Heart left ventricle (tissue), 16 donors: ENCODE measurements at regions not wholly inside any gene's neighbourhood (a gene's known extent, or its start where the extent isn't known, plus 50 kb on each side); places are given as distances from the start of the nearest gene placed in this dataset.

Source experiments
- ATAC-seq, 4 donors: fragments of 200-7000 bp; cut with Tn5 transposase; one replicate each; pipeline ENCODE4 v1.9.1; 2020 to 2022; ENCODE audit warnings: moderate library complexity in 4 of 4, mild to moderate bottlenecking in 3 of 4, moderate number of reproducible peaks in 1 of 4
- DNase-seq, 5 donors: peaks; one replicate each; pipeline ENCODE4 v3.0.0-alpha.2; 2020
- H3K27ac ChIP-seq, 12 donors: fragments of 200-600 bp; sonication (generic) in 4 of 12; one replicate each; pipeline versions ENCODE4 v1.5.0 to v1.8.0; 2016 to 2022; ENCODE audit warnings: mild to moderate bottlenecking in 2 of 12
- H3K27me3 ChIP-seq, 9 donors: fragments of 200-600 bp; sonication (generic) in 2 of 9; one replicate each; pipeline versions ENCODE4 v1.5.1 to v1.8.0; 2016 to 2022; ENCODE audit warnings: mild to moderate bottlenecking in 3 of 9
- H3K36me3 ChIP-seq, 9 donors: fragments of 200-600 bp; sonication (generic) in 2 of 9; one replicate each; pipeline versions ENCODE4 v1.5.0 to v1.8.0; 2018 to 2022; ENCODE audit warnings: mild to moderate bottlenecking in 2 of 9
- H3K4me1 ChIP-seq, 12 donors: fragments of 200-600 bp; sonication (generic) in 4 of 12; one replicate each; pipeline versions ENCODE4 v1.5.0 to v1.8.0; 2016 to 2022; ENCODE audit warnings: mild to moderate bottlenecking in 3 of 12
- H3K4me3 ChIP-seq, 12 donors: fragments of 200-600 bp; sonication (generic) in 4 of 12; one replicate each; pipeline versions ENCODE4 v1.5.0 to v1.8.0; 2017 to 2022; ENCODE audit warnings: mild to moderate bottlenecking in 9 of 12, moderate library complexity in 4 of 12
- H3K9me3 ChIP-seq, 12 donors: fragments of 200-600 bp; sonication (generic) in 4 of 12; one replicate each; pipeline versions ENCODE4 v1.5.0 to v1.8.0; 2016 to 2022; ENCODE audit warnings: mild to moderate bottlenecking in 1 of 12
- CTCF ChIP-seq, 12 donors: fragments of 200-600 bp; sonication (generic) in 4 of 12; IDR thresholded peaks; one replicate each; pipeline versions ENCODE4 v1.5.0 to v1.8.0; 2018 to 2022; ENCODE audit warnings: antibody characterized with exemption in 12 of 12, mild to moderate bottlenecking in 5 of 12
- POLR2A ChIP-seq, 2 donors: fragments of 450-650 bp; IDR thresholded peaks; one replicate each; pipeline ENCODE4 v1.6.1; 2017; ENCODE audit warnings: antibody characterized with exemption in 2 of 2, mild to moderate bottlenecking in 2 of 2, moderate library complexity in 2 of 2
- WGBS, 4 donors: extraction: QIAGEN DNeasy Blood & Tissue Kit in 2 of 4; methylation state at CpG; one replicate each; pipeline versions ENCODE4 v1.1.5 to v1.1.7; 2013 to 2018; 5-methylcytosine and 5-hydroxymethylcytosine counted together
- intact Hi-C, 10 donors: fragments of 100-400 bp; cut with DNase I; formaldehyde crosslinking; loops; one replicate each; pipeline versions ENCODE4 v1.11.1 to v1.14.2; 2022
- donor health status: ischemic (EF 13 %, LVEDD 7.1; RV severe dilation, severe dysfunction).
- donor health status: healthy with polysubstance abuse.
- donor health status: DM: no; HTN: yes; CAD: no.
- donor health status: DM: no; HTN: no; CAD: no.
- donor health status: ischemic (EF 25% LVEDD 6.9; RV normal size, moderate dysfunction).
- donor health status: ischemic (EF 25% LVEDD 5.7; RV mildly dilated, moderate dysfunction).
- donor health status: healthy.
- donor health status: DM: yes; HTN: yes; CAD: no.
- donor health status: ischemic (EF 35%, LVEDD 5.7; RV mildly dilated, moderate dysfunction).
- donor health status: nonischemic (EF 11% LVEDD 7.7; RV severe dilation, severe dysfunction).
- donor health status: DM: yes; HTN: yes; CAD: no.
- donor health status: PGD.
- donor health status: ischemic (EF 29% LVEDD 5.4; RV normal size, mild dysfunction).
- donor health status: nonischemic (EF 23%, LVEDD 6.1; RV moderate dilation, normal function).

- Histone ChIP-seq H3K4me1 (peaks cover 0 to 20% (median 0%) of the 10 kb centered on the region in 12 donors), H3K4me3 (no peak overlapping the region), H3K9me3 (peaks cover 0 to 14% (median 0%) of the 10 kb centered on the region in 12 donors), H3K36me3 (no peaks in the 10 kb centered on the region), H3K27ac (no peak overlapping the region), H3K27me3 (no peaks in the 10 kb centered on the region)
- DNase-seq (no peak), ATAC-seq (no peak)
- intact Hi-C loops: no loop called here
- TF ChIP-seq POLR2A (IDR thresholded peaks at IDR 0.05): no peak
- no peak for TF ChIP-seq CTCF (IDR thresholded peaks at IDR 0.05)
- 75 to 84% (median 81%) methylated on average over 4 of the region's 4 CpGs for WGBS, 4 donors
Measured at GRCh38 chr2:215880970-215881369, 132.4 kb downstream of the MREG start.

- WGBS, 4 donors: 82 to 91% (median 89%) methylated on average over 8 of the region's 8 CpGs
- H3K4me3 ChIP-seq: no peak overlapping the region
- intact Hi-C loops: no loop called here
- no peak overlapping the region for H3K27ac ChIP-seq
- TF ChIP-seq CTCF (IDR thresholded peaks at IDR 0.05) (no peak), POLR2A (IDR thresholded peaks at IDR 0.05) (no peak)
- no peaks in the 10 kb centered on the region for H3K36me3 ChIP-seq
- ATAC-seq (no peak), DNase-seq (no peak)
- H3K9me3 ChIP-seq: peaks cover 0 to 14% (median 0%) of the 10 kb centered on the region in 12 donors
- H3K4me1 ChIP-seq: peaks cover 0 to 16% (median 0%) of the 10 kb centered on the region in 12 donors
- H3K27me3 ChIP-seq: no peaks in the 10 kb centered on the region
Measured at GRCh38 chr2:215879977-215880940, 133.1 kb downstream of the MREG start.

GRCh38 chr2:215879331-215879730 is 134.0 kb downstream of the MREG start:
- intact Hi-C loops: no loop called here
- Histone ChIP-seq H3K4me1 (peaks cover 0 to 7% (median 0%) of the 10 kb centered on the region in 12 donors), H3K27ac (no peak overlapping the region), H3K36me3 (no peaks in the 10 kb centered on the region), H3K9me3 (peaks cover 0 to 14% (median 0%) of the 10 kb centered on the region in 12 donors), H3K27me3 (no peaks in the 10 kb centered on the region), H3K4me3 (no peak overlapping the region)
- WGBS, 4 donors: 29 to 58% (median 34%) methylated on average over 1 of the region's 1 CpG
- DNase-seq (no peak), ATAC-seq (no peak)
- TF ChIP-seq CTCF (IDR thresholded peaks at IDR 0.05): no peak
- TF ChIP-seq POLR2A (IDR thresholded peaks at IDR 0.05): no peak

GRCh38 chr2:215878476-215879063 is 134.8 kb downstream of the MREG start:
- H3K27ac ChIP-seq: no peak overlapping the region
- H3K9me3 ChIP-seq: peaks cover 0 to 14% (median 0%) of the 10 kb centered on the region in 12 donors
- no peak for ATAC-seq
- no peaks in the 10 kb centered on the region for H3K36me3 ChIP-seq
- TF ChIP-seq POLR2A (IDR thresholded peaks at IDR 0.05) (no peak), CTCF (IDR thresholded peaks at IDR 0.05) (no peak)
- H3K27me3 ChIP-seq: no peaks in the 10 kb centered on the region
- no peaks in the 10 kb centered on the region for H3K4me1 ChIP-seq
- H3K4me3 ChIP-seq: no peak overlapping the region
- DNase-seq: no peak
- intact Hi-C loops: no loop called here
- 87 to 95% (median 90%) methylated on average over 4 of the region's 4 CpGs for WGBS, 4 donors
